Tibial artery (tissue), 4 donors: ENCODE measurements at regions not wholly inside any gene's neighbourhood (a gene's known extent, or its start where the extent isn't known, plus 50 kb on each side); places are given as distances from the start of the nearest gene placed in this dataset.
"Not testable (repeated sequence)": the region's sequence is repeated elsewhere in the genome, so short reads cannot be mapped to it uniquely, and the experiment has no call there.

ENCODE experiments used
- DNase-seq, 2 donors: peaks; one replicate each; pipeline ENCODE4 v3.0.0-alpha.2; 2019
- H3K27ac ChIP-seq, 2 donors: fragments of 200-600 bp; sonication (generic) in 1 of 2; 1 replicate in 1 of 2; 2 replicates in 1 of 2; pipeline ENCODE4 v1.5.1; 2018 to 2019; ENCODE audit warnings: mild to moderate bottlenecking in 1 of 2
- H3K27me3 ChIP-seq, 2 donors: fragments of 200-600 bp; sonication (generic) in 1 of 2; one replicate each; pipeline versions ENCODE4 v1.5.1 to v1.6.0; 2016 to 2019
- H3K36me3 ChIP-seq, 3 donors: fragments of 200-600 bp; sonication (generic) in 2 of 3; one replicate each; pipeline ENCODE4 v1.5.1; 2016 to 2019; ENCODE audit warnings: mild to moderate bottlenecking in 2 of 3
- H3K4me1 ChIP-seq, 4 donors: fragments of 200-600 bp; sonication (generic) in 2 of 4; 1 replicate in 3 of 4; 2 replicates in 1 of 4; pipeline ENCODE4 v1.5.1; 2016 to 2019
- H3K4me3 ChIP-seq, 2 donors: fragments of 200-600 bp; sonication (generic) in 1 of 2; 1 replicate in 1 of 2; 2 replicates in 1 of 2; pipeline ENCODE4 v1.5.1; 2018 to 2019; ENCODE audit warnings: mild to moderate bottlenecking in 2 of 2
- H3K9me3 ChIP-seq, 3 donors: fragments of 200-600 bp; sonication (generic) in 1 of 3; one replicate each; pipeline ENCODE4 v1.5.1; 2016 to 2019
- intact Hi-C: fragments of 100-400 bp; cut with DNase I; formaldehyde crosslinking; loops from one replicate; pipeline ENCODE4 v1.15.0; 2023; ENCODE audit warnings: low total_unique reads
- TF ChIP-seq, protein P1 (sequence below), 2 experiments: fragments of 200-600 bp in 1 of 2; fragments of 450-650 bp in 1 of 2; IDR thresholded peaks; one replicate each; pipeline ENCODE4 v1.5.1; 2017 to 2019; ENCODE audit warnings: antibody characterized with exemption in 2 of 2, mild to moderate bottlenecking in 1 of 2, moderate library complexity in 1 of 2

GRCh38 chr7:26944501-26945358, 80.3 kb upstream of the SKAP2 start:
- no peak overlapping the region for H3K4me3 ChIP-seq
- intact Hi-C loops = no loop called here
- no peak for DNase-seq

GRCh38 chr7:26937939-26938623, 73.7 kb upstream of the SKAP2 start:
- Histone ChIP-seq H3K36me3 (no peaks in the 10 kb centered on the region), H3K4me3 (no peak overlapping the region), H3K27ac (no peak overlapping the region), H3K4me1 (no peaks in the 10 kb centered on the region), H3K27me3 (no peaks in the 10 kb centered on the region), H3K9me3 (no peaks in the 10 kb centered on the region)
- no peak for DNase-seq
- intact Hi-C loops = no loop called here
- TF ChIP-seq, protein P1, sequence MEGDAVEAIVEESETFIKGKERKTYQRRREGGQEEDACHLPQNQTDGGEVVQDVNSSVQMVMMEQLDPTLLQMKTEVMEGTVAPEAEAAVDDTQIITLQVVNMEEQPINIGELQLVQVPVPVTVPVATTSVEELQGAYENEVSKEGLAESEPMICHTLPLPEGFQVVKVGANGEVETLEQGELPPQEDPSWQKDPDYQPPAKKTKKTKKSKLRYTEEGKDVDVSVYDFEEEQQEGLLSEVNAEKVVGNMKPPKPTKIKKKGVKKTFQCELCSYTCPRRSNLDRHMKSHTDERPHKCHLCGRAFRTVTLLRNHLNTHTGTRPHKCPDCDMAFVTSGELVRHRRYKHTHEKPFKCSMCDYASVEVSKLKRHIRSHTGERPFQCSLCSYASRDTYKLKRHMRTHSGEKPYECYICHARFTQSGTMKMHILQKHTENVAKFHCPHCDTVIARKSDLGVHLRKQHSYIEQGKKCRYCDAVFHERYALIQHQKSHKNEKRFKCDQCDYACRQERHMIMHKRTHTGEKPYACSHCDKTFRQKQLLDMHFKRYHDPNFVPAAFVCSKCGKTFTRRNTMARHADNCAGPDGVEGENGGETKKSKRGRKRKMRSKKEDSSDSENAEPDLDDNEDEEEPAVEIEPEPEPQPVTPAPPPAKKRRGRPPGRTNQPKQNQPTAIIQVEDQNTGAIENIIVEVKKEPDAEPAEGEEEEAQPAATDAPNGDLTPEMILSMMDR (IDR thresholded peaks at IDR 0.05) = no peak

More at GRCh38 chr7:26944501-26945358, 80.3 kb upstream of the SKAP2 start:
- Histone ChIP-seq H3K27me3 (no peaks in the 10 kb centered on the region), H3K9me3 (no peaks in the 10 kb centered on the region), H3K4me1 (no peaks in the 10 kb centered on the region), H3K27ac (no peak overlapping the region), H3K36me3 (no peaks in the 10 kb centered on the region)
- TF ChIP-seq, protein P1 (IDR thresholded peaks at IDR 0.05) = no peak

GRCh38 chr7:26937306-26937705, 72.9 kb upstream of the SKAP2 start:
- TF ChIP-seq, protein P1 (IDR thresholded peaks at IDR 0.05) = no peak
- no peak overlapping the region for H3K4me3 ChIP-seq
- no peaks in the 10 kb centered on the region for H3K4me1 ChIP-seq
- H3K36me3 ChIP-seq = no peaks in the 10 kb centered on the region
- H3K27me3 ChIP-seq = no peaks in the 10 kb centered on the region
- H3K9me3 ChIP-seq = no peaks in the 10 kb centered on the region
- intact Hi-C loops = no loop called here
- no peak overlapping the region for H3K27ac ChIP-seq
- DNase-seq = no peak

DNA sequence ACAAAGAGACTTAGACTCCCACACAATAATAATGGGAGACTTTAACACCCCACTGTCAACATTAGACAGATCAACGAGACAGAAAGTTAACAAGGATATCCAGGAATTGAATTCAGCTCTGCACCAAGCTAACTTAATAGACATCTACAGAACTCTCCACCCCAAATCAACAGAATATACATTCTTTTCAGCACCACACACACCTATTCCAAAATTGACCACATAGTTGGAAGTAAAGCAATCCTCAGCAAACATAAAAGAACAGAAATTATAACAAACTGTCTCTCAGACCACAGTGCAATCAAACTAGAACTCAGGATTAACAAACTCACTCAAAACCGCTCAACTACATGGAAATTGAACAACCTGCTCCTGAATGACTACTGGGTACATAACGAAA, 68.2 kb upstream of the SKAP2 start:
- H3K27ac ChIP-seq, intact Hi-C loops, H3K9me3 ChIP-seq, H3K4me3 ChIP-seq, H3K4me1 ChIP-seq, H3K27me3 ChIP-seq, DNase-seq, H3K36me3 ChIP-seq: not testable (repeated sequence)

GRCh38 chr7:26930845-26931244, 66.5 kb upstream of the SKAP2 start:
- Histone ChIP-seq H3K4me3 (no peak overlapping the region), H3K9me3 (no peaks in the 10 kb centered on the region), H3K27me3 (no peaks in the 10 kb centered on the region), H3K4me1 (no peaks in the 10 kb centered on the region), H3K27ac (no peak overlapping the region), H3K36me3 (no peaks in the 10 kb centered on the region)
- DNase-seq = no peak
- TF ChIP-seq, protein P1 (IDR thresholded peaks at IDR 0.05) = no peak
- intact Hi-C loops = no loop called here

GRCh38 chr7:26930201-26930600, 65.8 kb upstream of the SKAP2 start:
- Histone ChIP-seq H3K9me3 (no peaks in the 10 kb centered on the region), H3K36me3 (no peaks in the 10 kb centered on the region), H3K27ac (no peak overlapping the region), H3K27me3 (no peaks in the 10 kb centered on the region), H3K4me1 (no peaks in the 10 kb centered on the region), H3K4me3 (no peak overlapping the region)
- intact Hi-C loops = no loop called here
- TF ChIP-seq, protein P1 (IDR thresholded peaks at IDR 0.05) = no peak
- no peak for DNase-seq
